ENCODE measurements at regions not wholly inside any gene's neighbourhood (a gene's known extent, or its start where the extent isn't known, plus 50 kb on each side); places are given as distances from the start of the nearest gene placed in this dataset.

DNA sequence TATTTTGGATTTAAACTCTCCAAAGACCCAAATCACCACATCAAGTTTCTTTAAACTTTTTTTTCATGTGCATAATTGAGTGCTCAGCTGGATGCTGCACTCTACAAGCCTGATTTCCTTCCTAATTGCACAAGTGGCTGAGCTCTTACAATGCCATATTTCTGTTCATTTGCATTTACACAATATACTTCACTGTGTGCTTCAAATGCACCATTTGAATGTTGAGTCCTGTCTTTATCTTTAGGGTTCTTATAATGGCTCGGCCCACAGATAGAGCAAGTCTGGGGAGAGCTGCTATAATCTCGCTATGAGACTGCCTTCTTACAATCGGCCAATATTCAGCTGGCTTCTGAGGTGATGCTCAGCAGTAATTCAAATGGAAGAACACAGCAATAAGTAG, 200.6 kb upstream of the MAP3K7 start:
- H3K36me3 ChIP-seq (ENCODE audit: control insufficient read depth in 4 of 4, insufficient read depth in 4 of 4, low read length in 4 of 4) = no peaks in the 10 kb centered on the region
- TF ChIP-seq, protein P1, sequence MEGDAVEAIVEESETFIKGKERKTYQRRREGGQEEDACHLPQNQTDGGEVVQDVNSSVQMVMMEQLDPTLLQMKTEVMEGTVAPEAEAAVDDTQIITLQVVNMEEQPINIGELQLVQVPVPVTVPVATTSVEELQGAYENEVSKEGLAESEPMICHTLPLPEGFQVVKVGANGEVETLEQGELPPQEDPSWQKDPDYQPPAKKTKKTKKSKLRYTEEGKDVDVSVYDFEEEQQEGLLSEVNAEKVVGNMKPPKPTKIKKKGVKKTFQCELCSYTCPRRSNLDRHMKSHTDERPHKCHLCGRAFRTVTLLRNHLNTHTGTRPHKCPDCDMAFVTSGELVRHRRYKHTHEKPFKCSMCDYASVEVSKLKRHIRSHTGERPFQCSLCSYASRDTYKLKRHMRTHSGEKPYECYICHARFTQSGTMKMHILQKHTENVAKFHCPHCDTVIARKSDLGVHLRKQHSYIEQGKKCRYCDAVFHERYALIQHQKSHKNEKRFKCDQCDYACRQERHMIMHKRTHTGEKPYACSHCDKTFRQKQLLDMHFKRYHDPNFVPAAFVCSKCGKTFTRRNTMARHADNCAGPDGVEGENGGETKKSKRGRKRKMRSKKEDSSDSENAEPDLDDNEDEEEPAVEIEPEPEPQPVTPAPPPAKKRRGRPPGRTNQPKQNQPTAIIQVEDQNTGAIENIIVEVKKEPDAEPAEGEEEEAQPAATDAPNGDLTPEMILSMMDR (IDR thresholded peaks at IDR 0.05; ENCODE audit: control extremely low read depth, extremely low read depth) = no peak
- no peaks in the 10 kb centered on the region for H3K9me3 ChIP-seq (ENCODE audit: control insufficient read depth in 4 of 4, insufficient read depth in 3 of 4, low read length in 3 of 4)
- H3K4me1 ChIP-seq (ENCODE audit: control insufficient read depth in 5 of 5, insufficient read depth in 5 of 5, low read length in 5 of 5) = no peaks in the 10 kb centered on the region
- no peaks in the 10 kb centered on the region for H3K27me3 ChIP-seq (ENCODE audit: control insufficient read depth in 3 of 3, insufficient read depth in 3 of 3, low read length in 2 of 3)
- WGBS, 2 donors = 64 to 76% methylated on average over 3 of the region's 3 CpGs
- DNase-seq (no peak), ATAC-seq (ENCODE audit: insufficient read depth, low FRiP score) (no peak)
- no peak overlapping the region for H3K27ac ChIP-seq (ENCODE audit: low read depth in 1 of 2, low read length in 1 of 2)
- no peak overlapping the region for H3K4me3 ChIP-seq
- H3K9ac ChIP-seq (ENCODE audit: insufficient read depth in 1 of 2, low read length in 2 of 2) = no peak overlapping the region

DNA sequence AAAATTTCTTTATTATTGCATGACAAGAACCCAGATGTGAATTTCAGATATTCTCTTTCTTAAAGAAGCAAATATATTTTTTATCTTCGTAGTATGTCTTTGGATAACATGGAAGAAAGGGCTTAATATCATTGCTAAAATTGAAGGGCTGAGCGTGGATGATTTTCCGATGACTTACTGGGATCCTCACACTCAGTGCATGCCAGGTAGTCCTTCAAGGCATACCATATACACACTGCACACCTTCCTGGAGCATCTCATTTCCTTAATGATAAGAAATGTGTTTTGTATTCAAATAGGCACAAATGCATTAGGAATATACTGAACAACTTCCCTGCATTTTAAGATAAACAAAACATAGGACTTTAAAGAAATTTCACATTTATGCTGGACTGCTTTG, 193.9 kb upstream of the MAP3K7 start:
- WGBS, 2 donors = 90 to 93% methylated on average over 3 of the region's 3 CpGs
- Histone ChIP-seq H3K36me3 (ENCODE audit: control insufficient read depth in 4 of 4, insufficient read depth in 4 of 4, low read length in 4 of 4) (no peaks in the 10 kb centered on the region), H3K4me1 (ENCODE audit: control insufficient read depth in 5 of 5, insufficient read depth in 5 of 5, low read length in 5 of 5) (no peaks in the 10 kb centered on the region)

DNA sequence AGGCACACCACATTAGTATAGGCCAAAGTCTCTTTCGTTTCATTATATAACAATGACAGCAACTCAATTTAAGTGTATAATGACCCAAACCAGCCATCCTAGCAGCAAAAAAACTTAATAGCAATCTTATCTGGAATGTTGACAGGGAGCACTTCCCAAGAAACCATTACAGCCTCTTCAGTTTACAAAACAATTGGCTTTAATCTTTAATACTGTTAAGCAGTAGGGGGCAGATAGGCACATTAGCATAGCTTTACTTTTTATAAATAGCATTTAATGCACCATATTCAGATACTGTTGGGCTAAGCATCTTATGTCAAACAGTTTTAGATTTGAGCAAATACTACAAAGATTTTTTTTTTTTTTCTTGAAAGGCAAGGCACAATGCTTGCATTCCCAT, 193.3 kb upstream of the MAP3K7 start:
- no peak for ATAC-seq (ENCODE audit: insufficient read depth, low FRiP score)
- H3K9ac ChIP-seq (ENCODE audit: insufficient read depth in 1 of 2, low read length in 2 of 2) = no peak overlapping the region
- no peaks in the 10 kb centered on the region for H3K36me3 ChIP-seq (ENCODE audit: control insufficient read depth in 4 of 4, insufficient read depth in 4 of 4, low read length in 4 of 4)
- TF ChIP-seq, protein P1 (IDR thresholded peaks at IDR 0.05; ENCODE audit: control extremely low read depth, extremely low read depth) = no peak
- DNase-seq = peak in 2 of 3 donors; percentile 15 to 24
- peaks cover 0 to 3% (median 0%) of the 10 kb centered on the region in 4 donors for H3K9me3 ChIP-seq (ENCODE audit: control insufficient read depth in 4 of 4, insufficient read depth in 3 of 4, low read length in 3 of 4)
- no peaks in the 10 kb centered on the region for H3K27me3 ChIP-seq (ENCODE audit: control insufficient read depth in 3 of 3, insufficient read depth in 3 of 3, low read length in 2 of 3)
- no peak overlapping the region for H3K4me3 ChIP-seq
- no peak overlapping the region for H3K27ac ChIP-seq (ENCODE audit: low read depth in 1 of 2, low read length in 1 of 2)
- no peaks in the 10 kb centered on the region for H3K4me1 ChIP-seq (ENCODE audit: control insufficient read depth in 5 of 5, insufficient read depth in 5 of 5, low read length in 5 of 5)
- 76 to 89% methylated on average over 1 of the region's 1 CpG for WGBS, 2 donors

More for the DNA sequence above, 193.9 kb upstream of the MAP3K7 start:
- no peak for DNase-seq
- ATAC-seq (ENCODE audit: insufficient read depth, low FRiP score) = no peak
- TF ChIP-seq, protein P1 (IDR thresholded peaks at IDR 0.05; ENCODE audit: control extremely low read depth, extremely low read depth) = no peak
- Histone ChIP-seq H3K9ac (ENCODE audit: insufficient read depth in 1 of 2, low read length in 2 of 2) (no peak overlapping the region), H3K27me3 (ENCODE audit: control insufficient read depth in 3 of 3, insufficient read depth in 3 of 3, low read length in 2 of 3) (no peaks in the 10 kb centered on the region), H3K4me3 (no peak overlapping the region), H3K27ac (ENCODE audit: low read depth in 1 of 2, low read length in 1 of 2) (no peak overlapping the region), H3K9me3 (ENCODE audit: control insufficient read depth in 4 of 4, insufficient read depth in 3 of 4, low read length in 3 of 4) (peaks cover 0 to 3% (median 0%) of the 10 kb centered on the region in 4 donors)

All from lung (tissue), 11 donors.